Endodermal cell (in vitro differentiated cells): ENCODE measurements at regions not wholly inside any gene's neighbourhood (a gene's known extent, or its start where the extent isn't known, plus 50 kb on each side); places are given as distances from the start of the nearest gene placed in this dataset.

Experiments
- DNase-seq: peaks from one replicate; pipeline ENCODE4 v3.0.0-alpha.2; 2017
- H3K27ac ChIP-seq: 2 replicates; pipeline ENCODE4 v1.5.1; 2013; ENCODE audit warnings: mild to moderate bottlenecking, low read depth, low read length, moderate library complexity
- H3K27me3 ChIP-seq: 2 replicates; pipeline ENCODE4 v1.6.1; 2013; ENCODE audit warnings: mild to moderate bottlenecking, low read length, moderate library complexity; ENCODE audit not compliant: insufficient read depth, control insufficient read depth, poor library complexity, severe bottlenecking
- H3K36me3 ChIP-seq: 2 replicates; pipeline ENCODE4 v1.7.0; 2013; ENCODE audit warnings: mild to moderate bottlenecking, low read length, moderate library complexity; ENCODE audit not compliant: control insufficient read depth, insufficient read depth
- H3K4me1 ChIP-seq: one replicate; pipeline ENCODE4 v1.7.0; 2013; ENCODE audit warnings: low read length; ENCODE audit not compliant: control insufficient read depth, insufficient read depth
- H3K4me3 ChIP-seq: 2 replicates; pipeline ENCODE4 v1.5.1; 2013; ENCODE audit warnings: mild to moderate bottlenecking, low read length, moderate library complexity
- H3K9ac ChIP-seq: 2 replicates; pipeline ENCODE4 v1.6.1; 2013; ENCODE audit warnings: mild to moderate bottlenecking, low read length, moderate library complexity; ENCODE audit not compliant: poor library complexity, severe bottlenecking; ENCODE audit errors: extremely low read depth
- H3K9me3 ChIP-seq: 2 replicates; pipeline ENCODE4 v1.6.1; 2013; ENCODE audit warnings: mild to moderate bottlenecking, low read length, moderate library complexity; ENCODE audit not compliant: control insufficient read depth
- H3K27ac Mint-ChIP-seq: 2 replicates; pipeline ENCODE4 v1.8.0; 2020; ENCODE audit warnings: mixed read lengths
- H3K27me3 Mint-ChIP-seq: 2 replicates; pipeline ENCODE4 v1.8.0; 2021; ENCODE audit warnings: mild to moderate bottlenecking, mixed read lengths; ENCODE audit not compliant: insufficient read depth
- H3K36me3 Mint-ChIP-seq: 2 replicates; pipeline ENCODE4 v1.8.0; 2020; ENCODE audit warnings: low read depth, mixed read lengths
- H3K4me1 Mint-ChIP-seq: 2 replicates; pipeline ENCODE4 v1.8.0; 2020; ENCODE audit warnings: mixed read lengths
- H3K4me3 Mint-ChIP-seq: 2 replicates; pipeline ENCODE4 v1.8.0; 2020; ENCODE audit warnings: mild to moderate bottlenecking, moderate library complexity, mixed read lengths
- H3K9me3 Mint-ChIP-seq: 2 replicates; pipeline ENCODE4 v1.8.0; 2020; ENCODE audit warnings: mild to moderate bottlenecking, mixed read lengths
- WGBS, 2 experiments: methylation state at CpG; one replicate each; pipeline versions ENCODE4 v1.1.5 to v1.1.7; 2013; ENCODE audit warnings: missing lambda C conversion rate in 2 of 2, mixed read lengths in 1 of 2; ENCODE audit not compliant: insufficient coverage in 1 of 2, insufficient read length in 1 of 2; 5-methylcytosine and 5-hydroxymethylcytosine counted together
- TF ChIP-seq, protein P1 (sequence below): fragments of 200-600 bp; sonication (generic); conservative IDR thresholded peaks from 2 replicates; pipeline ENCODE4 v1.5.0; 2021; ENCODE audit warnings: antibody characterized with exemption, mild to moderate bottlenecking

DNA sequence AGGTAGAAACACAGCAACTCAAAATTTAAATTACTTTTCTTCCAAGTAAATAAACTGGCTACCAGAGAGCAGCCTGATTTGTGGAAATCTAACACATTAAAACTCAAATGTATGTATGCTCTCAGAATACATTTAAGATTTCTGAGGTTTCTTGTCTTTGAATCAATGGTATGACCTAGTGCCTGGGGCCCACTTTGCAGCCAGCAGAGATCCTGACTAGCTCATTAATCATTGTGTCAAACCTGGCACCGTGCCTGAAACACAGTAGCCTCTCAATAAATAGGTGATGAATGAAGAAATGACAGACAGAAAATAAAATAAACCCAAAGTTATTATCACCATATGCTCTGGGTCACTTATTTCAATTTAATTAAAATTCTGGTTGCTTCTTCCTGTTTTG, 176.2 kb upstream of the FAT3 start:
- Histone ChIP-seq H3K9me3 (no peaks in the 10 kb centered on the region), H3K4me1 (peaks cover 14% of the 10 kb centered on the region), H3K27me3 (no peaks in the 10 kb centered on the region), H3K36me3 (no peaks in the 10 kb centered on the region), H3K9ac (no peak overlapping the region), H3K27ac (no peak overlapping the region), H3K4me3 (no peak overlapping the region)
- H3K4me3 Mint-ChIP-seq: no peak overlapping the region
- no peak overlapping the region for H3K27ac Mint-ChIP-seq
- no peaks in the 10 kb centered on the region for H3K36me3 Mint-ChIP-seq
- peaks cover 8% of the 10 kb centered on the region for H3K9me3 Mint-ChIP-seq
- WGBS, 2 experiments: 100% methylated on average over 1 of the region's 1 CpG; no CpG with 5 or more reads in 1 of the 2 experiments
- TF ChIP-seq, protein P1, sequence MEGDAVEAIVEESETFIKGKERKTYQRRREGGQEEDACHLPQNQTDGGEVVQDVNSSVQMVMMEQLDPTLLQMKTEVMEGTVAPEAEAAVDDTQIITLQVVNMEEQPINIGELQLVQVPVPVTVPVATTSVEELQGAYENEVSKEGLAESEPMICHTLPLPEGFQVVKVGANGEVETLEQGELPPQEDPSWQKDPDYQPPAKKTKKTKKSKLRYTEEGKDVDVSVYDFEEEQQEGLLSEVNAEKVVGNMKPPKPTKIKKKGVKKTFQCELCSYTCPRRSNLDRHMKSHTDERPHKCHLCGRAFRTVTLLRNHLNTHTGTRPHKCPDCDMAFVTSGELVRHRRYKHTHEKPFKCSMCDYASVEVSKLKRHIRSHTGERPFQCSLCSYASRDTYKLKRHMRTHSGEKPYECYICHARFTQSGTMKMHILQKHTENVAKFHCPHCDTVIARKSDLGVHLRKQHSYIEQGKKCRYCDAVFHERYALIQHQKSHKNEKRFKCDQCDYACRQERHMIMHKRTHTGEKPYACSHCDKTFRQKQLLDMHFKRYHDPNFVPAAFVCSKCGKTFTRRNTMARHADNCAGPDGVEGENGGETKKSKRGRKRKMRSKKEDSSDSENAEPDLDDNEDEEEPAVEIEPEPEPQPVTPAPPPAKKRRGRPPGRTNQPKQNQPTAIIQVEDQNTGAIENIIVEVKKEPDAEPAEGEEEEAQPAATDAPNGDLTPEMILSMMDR: no peak
- H3K27me3 Mint-ChIP-seq: no peaks in the 10 kb centered on the region
- H3K4me1 Mint-ChIP-seq: peaks cover 54% of the 10 kb centered on the region
- no peak for DNase-seq

DNA sequence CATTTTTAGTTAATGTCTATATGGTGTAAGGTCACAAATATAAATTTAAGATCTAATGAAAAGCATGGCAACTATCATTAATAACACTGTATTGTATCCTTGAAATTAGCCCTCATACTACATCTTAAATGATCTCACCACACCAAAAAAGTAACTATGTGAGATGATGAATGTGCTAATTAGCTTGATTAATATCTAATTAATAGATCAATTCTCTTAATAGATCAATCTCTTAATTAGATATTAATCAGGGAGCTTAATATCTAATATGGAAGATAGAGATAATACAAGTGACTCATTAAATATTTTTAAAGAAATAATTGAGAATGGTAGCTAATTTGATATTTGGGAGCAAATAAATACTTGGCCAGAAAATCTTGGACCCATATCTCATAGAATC, 178.5 kb upstream of the FAT3 start:
- no peaks in the 10 kb centered on the region for H3K9me3 ChIP-seq
- H3K27ac Mint-ChIP-seq: no peak overlapping the region
- DNase-seq: no peak

DNA sequence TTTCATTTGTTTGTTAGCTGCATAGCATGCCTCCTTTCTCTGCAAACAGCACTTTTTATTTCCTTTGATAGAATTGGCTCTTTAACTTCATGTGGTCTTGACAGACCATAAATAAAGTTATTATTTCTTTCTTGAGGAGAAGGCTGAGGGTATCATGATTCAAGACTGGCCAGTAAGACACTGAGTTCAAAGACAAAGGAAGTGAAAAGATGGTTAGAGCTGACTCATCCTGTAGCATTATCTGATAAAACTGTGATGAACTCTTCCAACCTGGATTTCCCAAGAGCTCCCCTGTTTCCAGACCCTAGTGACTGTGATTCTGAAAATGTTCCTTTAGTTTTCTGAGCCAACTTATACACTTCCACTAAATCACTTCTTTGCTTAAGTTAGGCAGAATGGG, 179.3 kb upstream of the FAT3 start:
- Histone ChIP-seq H3K9me3 (no peaks in the 10 kb centered on the region), H3K4me3 (no peak overlapping the region), H3K4me1 (peaks cover 9% of the 10 kb centered on the region), H3K36me3 (no peaks in the 10 kb centered on the region), H3K27me3 (no peaks in the 10 kb centered on the region), H3K9ac (no peak overlapping the region), H3K27ac (no peak overlapping the region)
- Mint-ChIP-seq H3K27me3 (no peaks in the 10 kb centered on the region), H3K4me1 (peaks cover 36% of the 10 kb centered on the region), H3K4me3 (no peak overlapping the region), H3K9me3 (peaks cover 8% of the 10 kb centered on the region), H3K36me3 (no peaks in the 10 kb centered on the region), H3K27ac (peak overlapping the region; percentile 90)
- TF ChIP-seq, protein P1: no peak
- no peak for DNase-seq

More for the DNA sequence above, 178.5 kb upstream of the FAT3 start:
- H3K4me1 ChIP-seq: peaks cover 9% of the 10 kb centered on the region
- no peaks in the 10 kb centered on the region for H3K36me3 Mint-ChIP-seq
- H3K9me3 Mint-ChIP-seq: peaks cover 8% of the 10 kb centered on the region
- H3K36me3 ChIP-seq: no peaks in the 10 kb centered on the region
- H3K27me3 ChIP-seq: no peaks in the 10 kb centered on the region
- no peak overlapping the region for H3K27ac ChIP-seq
- H3K9ac ChIP-seq: no peak overlapping the region
- peaks cover 44% of the 10 kb centered on the region for H3K4me1 Mint-ChIP-seq
- no peak overlapping the region for H3K4me3 Mint-ChIP-seq
- H3K4me3 ChIP-seq: no peak overlapping the region
- TF ChIP-seq, protein P1: no peak
- no peaks in the 10 kb centered on the region for H3K27me3 Mint-ChIP-seq
